ENCODE measurements at regions not wholly inside any gene's neighbourhood (a gene's known extent, or its start where the extent isn't known, plus 50 kb on each side); places are given as distances from the start of the nearest gene placed in this dataset.

- peak; percentile 73 for DNase-seq
- no peak overlapping the region for H3K27ac ChIP-seq (ENCODE audit: low read depth in 2 of 2, low read length in 1 of 2)
- no peaks in the 10 kb centered on the region for H3K9me3 ChIP-seq
- TF ChIP-seq USF2 (IDR thresholded peaks at IDR 0.05; ENCODE audit: borderline replicate concordance, low read depth, low read length), result no peak
- peak; percentile 33; the same call in 1 of the 2 replicates for TF ChIP-seq EZH2phosphoT487 (IDR thresholded peaks at IDR 0.05; ENCODE audit: borderline replicate concordance, low read depth)
- peak; percentile 60 for TF ChIP-seq SMC3 (IDR thresholded peaks at IDR 0.05; ENCODE audit: low read depth, low read length)
- peak; percentile 68 for TF ChIP-seq RAD21 (IDR thresholded peaks at IDR 0.05; ENCODE audit: low read length)
- TF ChIP-seq REST (IDR thresholded peaks at IDR 0.05; ENCODE audit: low read depth, low read length), result no peak
- peak; percentile 89 for TF ChIP-seq CTCF (IDR thresholded peaks at IDR 0.05)
- no peak for TF ChIP-seq FOXM1 (IDR thresholded peaks at IDR 0.05; ENCODE audit: low read depth)
- no peaks in the 10 kb centered on the region for H4K20me1 ChIP-seq (ENCODE audit: insufficient read depth)
- no peak overlapping the region for H3K9ac ChIP-seq
- H3K4me1 ChIP-seq (ENCODE audit: control insufficient read depth in 1 of 2, insufficient read depth in 2 of 2, low read depth in 1 of 2, low read length in 1 of 2), result peaks cover 0 to 3% of the 10 kb centered on the region in 2 experiments; a peak in 2 of 4 replicates
- no peaks in the 10 kb centered on the region for H3K36me3 ChIP-seq (replicated peaks in 1 of 2; ENCODE audit: control insufficient read depth in 1 of 2, insufficient read depth in 2 of 2, low read length in 1 of 2)
- no peaks in the 10 kb centered on the region for H3F3A ChIP-seq (replicated peaks; ENCODE audit: insufficient read depth)
- H3K79me2 ChIP-seq (ENCODE audit: insufficient read depth), result no peaks in the 10 kb centered on the region
- H3K4me3 ChIP-seq (ENCODE audit: low read depth in 2 of 2, low read length in 1 of 2), result peak overlapping the region in 1 of 2 experiments; percentile 16; a peak in 2 of 4 replicates
- no peak overlapping the region for H2AFZ ChIP-seq (ENCODE audit: low read depth)
- H3K27me3 ChIP-seq (ENCODE audit: insufficient read depth), result peaks cover 88% of the 10 kb centered on the region
- 15% methylated on average over 44 of the region's 48 CpGs for WGBS (ENCODE audit: low lambda C conversion rate)
- ChIA-PET POLR2A (no interaction called here), CTCF (interaction anchor here (0.6 to 4.1 kb wide), 6 partner anchors 9 to 505 kb away, joined by 3 to 26 read pairs (median 4); no protein-coding TSS in a partner anchor)
- peak overlapping the region; percentile 51; the same call in 1 of the 2 replicates for H3K4me2 ChIP-seq
- H3K9me2 ChIP-seq, result no peaks in the 10 kb centered on the region
Observed at GRCh38 chr7:22549667-22550513, 49.9 kb upstream of the STEAP1B start.

Measured in SK-N-SH (cell line).